Gastroesophageal sphincter (tissue), 3 donors: ENCODE measurements at regions not wholly inside any gene's neighbourhood (a gene's known extent, or its start where the extent isn't known, plus 50 kb on each side); places are given as distances from the start of the nearest gene placed in this dataset.

ENCODE experiments used
- POLR2A ChIP-seq, 2 donors: fragments of 450-650 bp; IDR thresholded peaks; one replicate each; pipeline ENCODE4 v1.6.1; 2017; ENCODE audit warnings: antibody characterized with exemption in 2 of 2, mild to moderate bottlenecking in 2 of 2, moderate library complexity in 1 of 2
- TF ChIP-seq, protein P1 (sequence below), 4 experiments: fragments of 200-600 bp in 2 of 4; fragments of 450-650 bp in 2 of 4; sonication (generic) in 1 of 4; IDR thresholded peaks; one replicate each; pipeline ENCODE4 v1.5.1; 2017 to 2019; ENCODE audit warnings: antibody characterized with exemption in 4 of 4, mild to moderate bottlenecking in 2 of 4, moderate library complexity in 2 of 4

DNA sequence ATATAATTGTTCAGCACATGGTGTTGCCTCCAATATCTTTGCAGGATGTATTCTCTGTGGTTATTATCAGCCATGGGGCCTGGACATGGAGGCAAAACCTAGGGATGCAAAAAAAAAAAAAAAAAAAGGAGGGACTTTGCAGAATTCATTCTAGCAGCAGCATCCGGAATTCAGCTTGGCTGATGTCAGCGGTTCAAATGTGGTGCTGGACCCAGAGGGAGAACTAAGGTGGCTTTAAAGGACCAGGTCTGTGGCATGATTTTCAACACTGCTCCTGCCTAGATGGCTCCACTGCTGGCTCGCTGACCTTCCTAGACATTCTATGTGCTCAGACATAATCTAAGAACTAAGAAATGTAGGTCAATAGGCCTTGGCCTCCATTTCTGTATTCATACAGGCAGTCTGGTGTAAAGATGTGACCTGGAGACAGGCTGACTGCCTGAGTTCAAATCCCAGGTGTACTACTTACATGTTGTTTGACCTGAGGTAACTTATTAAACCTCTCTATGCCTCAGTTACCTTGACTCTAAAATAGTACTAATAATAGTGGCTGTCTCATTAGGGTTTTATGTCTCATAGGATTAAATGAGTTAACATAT, 108.6 kb downstream of the PPM1A start:
- TF ChIP-seq, protein P1, sequence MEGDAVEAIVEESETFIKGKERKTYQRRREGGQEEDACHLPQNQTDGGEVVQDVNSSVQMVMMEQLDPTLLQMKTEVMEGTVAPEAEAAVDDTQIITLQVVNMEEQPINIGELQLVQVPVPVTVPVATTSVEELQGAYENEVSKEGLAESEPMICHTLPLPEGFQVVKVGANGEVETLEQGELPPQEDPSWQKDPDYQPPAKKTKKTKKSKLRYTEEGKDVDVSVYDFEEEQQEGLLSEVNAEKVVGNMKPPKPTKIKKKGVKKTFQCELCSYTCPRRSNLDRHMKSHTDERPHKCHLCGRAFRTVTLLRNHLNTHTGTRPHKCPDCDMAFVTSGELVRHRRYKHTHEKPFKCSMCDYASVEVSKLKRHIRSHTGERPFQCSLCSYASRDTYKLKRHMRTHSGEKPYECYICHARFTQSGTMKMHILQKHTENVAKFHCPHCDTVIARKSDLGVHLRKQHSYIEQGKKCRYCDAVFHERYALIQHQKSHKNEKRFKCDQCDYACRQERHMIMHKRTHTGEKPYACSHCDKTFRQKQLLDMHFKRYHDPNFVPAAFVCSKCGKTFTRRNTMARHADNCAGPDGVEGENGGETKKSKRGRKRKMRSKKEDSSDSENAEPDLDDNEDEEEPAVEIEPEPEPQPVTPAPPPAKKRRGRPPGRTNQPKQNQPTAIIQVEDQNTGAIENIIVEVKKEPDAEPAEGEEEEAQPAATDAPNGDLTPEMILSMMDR (IDR thresholded peaks at IDR 0.05) = no peak
- no peak for TF ChIP-seq POLR2A (IDR thresholded peaks at IDR 0.05)
